ENCODE measurements at regions not wholly inside any gene's neighbourhood (a gene's known extent, or its start where the extent isn't known, plus 50 kb on each side); places are given as distances from the start of the nearest gene placed in this dataset.

DNA sequence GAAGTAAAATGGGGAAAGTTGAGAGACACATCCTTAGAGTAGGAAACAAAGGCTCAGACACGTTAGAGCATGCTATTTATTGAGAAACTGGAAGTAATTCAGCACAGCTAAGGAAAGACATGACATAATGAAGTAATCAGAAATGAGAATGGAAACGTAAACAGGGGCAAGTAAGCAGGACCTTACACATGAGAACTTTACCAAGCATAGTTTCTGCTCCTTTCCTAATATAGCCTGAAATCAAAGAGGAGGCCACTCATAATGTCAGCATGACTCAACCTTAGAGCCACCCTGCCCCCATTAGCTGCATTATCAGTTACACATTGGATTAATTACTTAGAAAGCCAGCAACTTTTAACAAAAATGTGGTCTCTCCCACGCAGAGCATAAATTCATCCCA, 558.3 kb upstream of the GRIA3 start (continued):
- TF ChIP-seq IRF4 (IDR thresholded peaks at IDR 0.05; ENCODE audit: low read depth, low read length) (peak; percentile 30; the same call in 1 of the 2 replicates), CREB1 (IDR thresholded peaks at IDR 0.05; ENCODE audit: low read depth) (peak; percentile 19; the same call in 1 of the 2 replicates), ATF7 (IDR thresholded peaks at IDR 0.05; ENCODE audit: low read depth) (peak; percentile 64; the same call in 1 of the 2 replicates), JUNB (IDR thresholded peaks at IDR 0.05) (peak; percentile 82), DPF2 (IDR thresholded peaks at IDR 0.05) (0 out of 2 replicates have a peak, but pooled peaks have one; percentile 36), NR2F1 (conservative IDR thresholded peaks at IDR 0.05) (peak; percentile 64), FOXM1 (IDR thresholded peaks at IDR 0.05; ENCODE audit: low read depth, low read length) (peak; percentile 66; the same call in 1 of the 2 replicates), NFIC (IDR thresholded peaks at IDR 0.05; ENCODE audit: low read depth, low read length) (peak; percentile 73; the same call in 1 of the 2 replicates), MEF2A (IDR thresholded peaks at IDR 0.05; ENCODE audit: insufficient read depth, low read depth, low read length) (0 out of 2 replicates have a peak, but pooled peaks have one; percentile 57), SRF (IDR thresholded peaks at IDR 0.05; ENCODE audit: low read depth in 2 of 2, low read length in 2 of 2) (peak in 1 of 2 experiments; percentile 80; a peak in 1 of 4 replicates), MEF2B (IDR thresholded peaks at IDR 0.05; ENCODE audit: partially characterized antibody, poor library complexity, severe bottlenecking) (peak; percentile 69), TCF7 (IDR thresholded peaks at IDR 0.05; ENCODE audit: borderline replicate concordance) (peak; percentile 89), BCL11A (IDR thresholded peaks at IDR 0.05; ENCODE audit: low read depth, low read length) (peak; percentile 59; the same call in 1 of the 2 replicates), RUNX3 (IDR thresholded peaks at IDR 0.05; ENCODE audit: low read length) (peak; percentile 54; the same call in 1 of the 2 replicates), ZNF217 (IDR thresholded peaks at IDR 0.05) (0 out of 2 replicates have a peak, but pooled peaks have one; percentile 40), MTA2 (IDR thresholded peaks at IDR 0.05; ENCODE audit: low read depth) (peak; percentile 76), CHD4 (IDR thresholded peaks at IDR 0.05) (no peak), SPI1 (IDR thresholded peaks at IDR 0.05; ENCODE audit: borderline replicate concordance, insufficient read depth, low read depth, low read length) (no peak)
- TF ChIP-seq, protein P1, sequence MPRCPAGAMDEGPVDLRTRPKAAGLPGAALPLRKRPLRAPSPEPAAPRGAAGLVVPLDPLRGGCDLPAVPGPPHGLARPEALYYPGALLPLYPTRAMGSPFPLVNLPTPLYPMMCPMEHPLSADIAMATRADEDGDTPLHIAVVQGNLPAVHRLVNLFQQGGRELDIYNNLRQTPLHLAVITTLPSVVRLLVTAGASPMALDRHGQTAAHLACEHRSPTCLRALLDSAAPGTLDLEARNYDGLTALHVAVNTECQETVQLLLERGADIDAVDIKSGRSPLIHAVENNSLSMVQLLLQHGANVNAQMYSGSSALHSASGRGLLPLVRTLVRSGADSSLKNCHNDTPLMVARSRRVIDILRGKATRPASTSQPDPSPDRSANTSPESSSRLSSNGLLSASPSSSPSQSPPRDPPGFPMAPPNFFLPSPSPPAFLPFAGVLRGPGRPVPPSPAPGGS (IDR thresholded peaks at IDR 0.05; ENCODE audit: borderline replicate concordance, insufficient read depth, low read depth, low read length, poor library complexity, severe bottlenecking): peak; percentile 58
- TF ChIP-seq, protein P2, sequence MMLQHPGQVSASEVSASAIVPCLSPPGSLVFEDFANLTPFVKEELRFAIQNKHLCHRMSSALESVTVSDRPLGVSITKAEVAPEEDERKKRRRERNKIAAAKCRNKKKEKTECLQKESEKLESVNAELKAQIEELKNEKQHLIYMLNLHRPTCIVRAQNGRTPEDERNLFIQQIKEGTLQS (IDR thresholded peaks at IDR 0.05; ENCODE audit: borderline replicate concordance, extremely low read depth, low read depth, low read length): no peak

Measured in GM12878 (cell line).